Erythroblast (primary cell): ENCODE measurements at regions not wholly inside any gene's neighbourhood (a gene's known extent, or its start where the extent isn't known, plus 50 kb on each side); places are given as distances from the start of the nearest gene placed in this dataset.

ENCODE experiments used
- GATA1 ChIP-seq: IDR thresholded peaks from 2 replicates; pipeline ENCODE4 v1.6.1; 2011; ENCODE audit warnings: low read depth, mild to moderate bottlenecking, control low read depth, low read length, moderate library complexity
- POLR2A ChIP-seq: IDR thresholded peaks from 2 replicates; pipeline ENCODE4 v1.6.1; 2011; ENCODE audit warnings: mild to moderate bottlenecking, low read length

- TF ChIP-seq POLR2A = no peak
- TF ChIP-seq GATA1 = no peak
These were observed 172.4 kb upstream of the IVNS1ABP start for GRCh38 chr1:185489406-185489805.
